Liver (tissue), 3 donors: ENCODE measurements at regions not wholly inside any gene's neighbourhood (a gene's known extent, or its start where the extent isn't known, plus 50 kb on each side); places are given as distances from the start of the nearest gene placed in this dataset.

Experiments
- ATF3 ChIP-seq: IDR thresholded peaks from 2 replicates; pipeline ENCODE4 v1.6.1; 2016; ENCODE audit warnings: antibody characterized with exemption
- CTCF ChIP-seq: fragments of 150-350 bp; IDR thresholded peaks from 2 replicates; pipeline ENCODE4 v1.5.1; 2017; ENCODE audit warnings: improper control_type of control experiment, low read depth, low read length; ENCODE audit not compliant: missing input control
- GABPA ChIP-seq, 2 donors: IDR thresholded peaks in 1 of 2; conservative IDR thresholded peaks in 1 of 2; 2 replicates each; pipeline ENCODE4 v1.6.1; 2016; ENCODE audit warnings: antibody characterized with exemption in 2 of 2, mild to moderate bottlenecking in 1 of 2, moderate library complexity in 1 of 2
- MAX ChIP-seq: IDR thresholded peaks from 2 replicates; pipeline ENCODE4 v1.6.1; 2016; ENCODE audit warnings: antibody characterized with exemption
- RAD21 ChIP-seq, 2 donors: IDR thresholded peaks; 2 replicates each; pipeline ENCODE4 v1.6.1; 2016; ENCODE audit warnings: antibody characterized with exemption in 2 of 2, mild to moderate bottlenecking in 2 of 2
- REST ChIP-seq: IDR thresholded peaks from 2 replicates; pipeline ENCODE4 v1.6.1; 2016; ENCODE audit warnings: antibody characterized with exemption, mild to moderate bottlenecking
- donor health status: healthy.
- donor health status: healthy.

- no peak for TF ChIP-seq CTCF
- no peak for TF ChIP-seq MAX
- no peak for TF ChIP-seq REST
- TF ChIP-seq GABPA (IDR thresholded peaks at IDR 0.05 in 1 of 2, conservative IDR thresholded peaks at IDR 0.05 in 1 of 2): no peak
- TF ChIP-seq RAD21 (IDR thresholded peaks at IDR 0.05): no peak
- no peak for TF ChIP-seq ATF3
These were observed 249.8 kb downstream of the TXNL1 start for GRCh38 chr18:56388571-56388970.
